Type B pancreatic cell (in vitro differentiated cells): ENCODE measurements at regions not wholly inside any gene's neighbourhood (a gene's known extent, or its start where the extent isn't known, plus 50 kb on each side); places are given as distances from the start of the nearest gene placed in this dataset.

Experiments used
- DNase-seq: peaks from one replicate; pipeline ENCODE4 v3.0.0; 2021; ENCODE audit warnings: mixed read lengths; ENCODE audit not compliant: unreplicated experiment; ENCODE audit errors: extremely low spot score
- H3K27ac Mint-ChIP-seq: 2 replicates; pipeline ENCODE4 v1.8.0; 2021; ENCODE audit warnings: mild to moderate bottlenecking, mixed read lengths
- H3K27me3 Mint-ChIP-seq: 2 replicates; pipeline ENCODE4 v1.8.0; 2021; ENCODE audit warnings: mixed read lengths
- H3K36me3 Mint-ChIP-seq: 2 replicates; pipeline ENCODE4 v1.8.0; 2021; ENCODE audit warnings: mixed read lengths
- H3K4me1 Mint-ChIP-seq: one replicate; pipeline ENCODE4 v1.8.0; 2021; ENCODE audit warnings: mixed read lengths; ENCODE audit not compliant: unreplicated experiment
- H3K4me3 Mint-ChIP-seq: 2 replicates; pipeline ENCODE4 v1.8.0; 2021; ENCODE audit warnings: mild to moderate bottlenecking, mixed read lengths
- H3K9me3 Mint-ChIP-seq: 2 replicates; pipeline ENCODE4 v1.8.0; 2021; ENCODE audit warnings: mixed read lengths
- CTCF ChIP-seq: fragments of 200-600 bp; sonication (generic); conservative IDR thresholded peaks from 2 replicates; pipeline ENCODE4 v1.5.0; 2021; ENCODE audit warnings: antibody characterized with exemption, mild to moderate bottlenecking

DNA sequence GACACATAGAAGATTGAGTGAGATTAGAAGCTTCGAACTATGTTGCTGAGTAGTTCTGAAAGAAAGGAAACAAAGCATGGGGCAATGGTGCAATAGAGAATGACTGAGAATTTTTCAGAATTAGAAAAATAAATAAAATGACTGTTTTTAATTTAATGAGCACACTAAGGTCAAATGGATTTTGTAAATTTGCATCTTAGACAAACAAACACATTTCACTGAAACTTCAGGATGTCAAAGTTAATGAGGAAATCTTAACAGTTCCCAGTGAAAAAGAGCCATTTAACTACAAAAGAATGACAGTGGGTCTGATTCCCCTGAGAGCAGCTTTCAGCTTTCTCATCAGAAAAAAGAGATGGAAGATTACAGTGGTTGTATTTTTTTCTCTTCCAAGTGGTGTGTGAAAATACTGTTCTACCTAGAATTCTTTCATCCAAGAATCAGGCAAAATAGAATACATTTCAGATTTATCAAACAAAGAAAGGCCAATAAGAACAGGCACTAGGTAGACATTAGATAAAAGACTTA is 591.9 kb downstream of the SEMA5A start:
- H3K4me3 Mint-ChIP-seq = no peak overlapping the region
- no peak for DNase-seq
- H3K27me3 Mint-ChIP-seq = no peaks in the 10 kb centered on the region
- no peak for TF ChIP-seq CTCF
- no peaks in the 10 kb centered on the region for H3K9me3 Mint-ChIP-seq
- no peaks in the 10 kb centered on the region for H3K36me3 Mint-ChIP-seq
- H3K27ac Mint-ChIP-seq = no peak overlapping the region
- peaks cover 5% of the 10 kb centered on the region for H3K4me1 Mint-ChIP-seq

DNA sequence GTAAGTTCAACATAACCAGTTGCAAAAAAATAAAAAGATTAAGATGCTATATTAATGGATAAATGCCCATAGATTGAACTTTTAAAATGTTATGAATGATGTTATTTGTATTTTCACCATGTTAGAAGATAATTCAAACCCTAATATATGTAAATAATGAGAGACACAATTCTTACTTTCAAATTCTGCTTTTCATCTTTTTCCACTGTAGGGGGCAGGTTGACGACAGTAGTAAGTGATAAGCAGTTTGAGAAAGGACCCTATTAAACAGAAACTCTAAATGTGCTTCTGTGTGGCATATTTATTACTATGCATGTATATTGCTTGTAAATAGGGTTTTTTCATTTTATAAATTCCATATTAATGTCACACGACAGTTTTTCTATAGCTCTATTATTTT is 591.1 kb downstream of the SEMA5A start:
- H3K4me1 Mint-ChIP-seq = peaks cover 5% of the 10 kb centered on the region
- DNase-seq = no peak
- H3K36me3 Mint-ChIP-seq = no peaks in the 10 kb centered on the region
- no peak overlapping the region for H3K4me3 Mint-ChIP-seq
- H3K27ac Mint-ChIP-seq = no peak overlapping the region
- H3K9me3 Mint-ChIP-seq = no peaks in the 10 kb centered on the region
- H3K27me3 Mint-ChIP-seq = no peaks in the 10 kb centered on the region
- TF ChIP-seq CTCF = peak; percentile 41

GRCh38 chr5:8956659-8957058 is 589.2 kb downstream of the SEMA5A start:
- no peaks in the 10 kb centered on the region for H3K9me3 Mint-ChIP-seq
- DNase-seq = no peak
- no peak overlapping the region for H3K4me3 Mint-ChIP-seq
- H3K36me3 Mint-ChIP-seq = no peaks in the 10 kb centered on the region
- no peak for TF ChIP-seq CTCF
- peaks cover 10% of the 10 kb centered on the region for H3K27me3 Mint-ChIP-seq
- H3K4me1 Mint-ChIP-seq = peaks cover 5% of the 10 kb centered on the region
- H3K27ac Mint-ChIP-seq = no peak overlapping the region

DNA sequence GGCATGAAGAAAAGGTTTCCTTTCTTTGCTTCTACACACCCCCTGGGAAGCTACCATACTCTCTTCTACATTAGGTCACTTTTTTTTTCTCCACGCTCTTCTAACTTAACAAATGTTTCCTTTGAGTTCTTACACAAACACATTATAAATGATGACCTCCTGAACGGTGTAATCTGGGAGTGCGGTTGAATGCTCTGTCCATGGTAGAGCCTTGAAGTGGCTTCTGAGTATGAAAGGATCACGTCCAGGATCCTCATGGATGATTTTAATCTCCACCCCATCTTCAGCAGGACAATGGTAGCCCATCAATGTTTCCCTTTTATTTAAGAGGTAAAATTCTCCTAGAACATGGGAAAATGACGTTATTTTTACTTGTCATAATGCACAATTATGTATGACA is 587.3 kb downstream of the SEMA5A start:
- Mint-ChIP-seq H3K4me3 (no peak overlapping the region), H3K27me3 (peaks cover 12% of the 10 kb centered on the region)

GRCh38 chr5:8961219-8961618 is 584.7 kb downstream of the SEMA5A start:
- no peak for TF ChIP-seq CTCF
- no peak for DNase-seq
- no peaks in the 10 kb centered on the region for H3K9me3 Mint-ChIP-seq
- peaks cover 12% of the 10 kb centered on the region for H3K27me3 Mint-ChIP-seq
- no peak overlapping the region for H3K27ac Mint-ChIP-seq
- peaks cover 5% of the 10 kb centered on the region for H3K4me1 Mint-ChIP-seq
- H3K4me3 Mint-ChIP-seq = no peak overlapping the region
- no peaks in the 10 kb centered on the region for H3K36me3 Mint-ChIP-seq

More for the DNA sequence above, 587.3 kb downstream of the SEMA5A start:
- no peak for DNase-seq
- H3K36me3 Mint-ChIP-seq = no peaks in the 10 kb centered on the region
- peaks cover 5% of the 10 kb centered on the region for H3K4me1 Mint-ChIP-seq
- H3K27ac Mint-ChIP-seq = no peak overlapping the region
- H3K9me3 Mint-ChIP-seq = no peaks in the 10 kb centered on the region
- no peak for TF ChIP-seq CTCF

DNA sequence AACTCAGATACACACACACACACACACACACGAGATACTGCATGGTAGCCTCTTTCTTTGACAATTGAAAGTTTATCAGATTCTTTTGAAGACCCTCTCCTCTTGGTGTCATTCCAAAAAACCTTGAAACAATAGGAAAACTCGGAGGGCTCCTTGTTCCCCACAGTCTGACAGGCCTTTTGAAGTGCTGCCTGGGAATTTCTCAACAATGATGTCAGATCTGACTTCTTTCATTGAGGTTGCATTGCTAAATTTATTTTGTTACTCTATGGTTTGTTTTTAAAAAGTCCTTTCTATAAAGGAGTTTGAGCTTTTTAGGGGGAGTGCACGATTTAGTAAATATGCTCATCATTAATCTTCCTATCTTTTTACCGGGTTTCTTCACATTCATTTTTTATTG is 583.9 kb downstream of the SEMA5A start:
- Mint-ChIP-seq H3K27ac (no peak overlapping the region), H3K4me3 (no peak overlapping the region), H3K27me3 (peaks cover 12% of the 10 kb centered on the region), H3K4me1 (peaks cover 5% of the 10 kb centered on the region), H3K9me3 (no peaks in the 10 kb centered on the region), H3K36me3 (no peaks in the 10 kb centered on the region)
- TF ChIP-seq CTCF = no peak
- no peak for DNase-seq
